Trophoblast cell (in vitro differentiated cells and primary cell): ENCODE measurements at regions not wholly inside any gene's neighbourhood (a gene's known extent, or its start where the extent isn't known, plus 50 kb on each side); places are given as distances from the start of the nearest gene placed in this dataset.

Experiments used
- DNase-seq, 2 donors: peaks; one replicate each; pipeline ENCODE4 v3.0.0-alpha.2; 2016
- H2AFZ ChIP-seq: 2 replicates; pipeline ENCODE4 v1.6.1; 2013; ENCODE audit warnings: low read length, moderate library complexity, mild to moderate bottlenecking; ENCODE audit not compliant: insufficient read depth, poor library complexity
- H2AK5ac ChIP-seq: 2 replicates; pipeline ENCODE4 v1.6.1; 2013; ENCODE audit warnings: mild to moderate bottlenecking, low read length
- H2BK120ac ChIP-seq: 2 replicates; pipeline ENCODE4 v1.6.1; 2013; ENCODE audit warnings: low read length, mild to moderate bottlenecking, moderate library complexity; ENCODE audit not compliant: insufficient read depth, poor library complexity
- H2BK12ac ChIP-seq: 2 replicates; pipeline ENCODE4 v1.6.1; 2013; ENCODE audit warnings: mild to moderate bottlenecking, low read length, moderate library complexity
- H2BK5ac ChIP-seq: 2 replicates; pipeline ENCODE4 v1.6.1; 2013; ENCODE audit warnings: low read length, low read depth, moderate library complexity, mild to moderate bottlenecking; ENCODE audit not compliant: poor library complexity
- H3K14ac ChIP-seq: 2 replicates; pipeline ENCODE4 v1.6.1; 2013; ENCODE audit warnings: mild to moderate bottlenecking, low read length
- H3K18ac ChIP-seq: 2 replicates; pipeline ENCODE4 v1.6.1; 2013; ENCODE audit warnings: mild to moderate bottlenecking, low read length
- H3K23ac ChIP-seq: 2 replicates; pipeline ENCODE4 v1.6.1; 2013; ENCODE audit warnings: low read length
- H3K27ac ChIP-seq: 2 replicates; pipeline ENCODE4 v1.5.1; 2013; ENCODE audit warnings: low read depth, mild to moderate bottlenecking, inconsistent platforms, low read length, moderate library complexity
- H3K27me3 ChIP-seq: 2 replicates; pipeline ENCODE4 v1.6.1; 2013; ENCODE audit warnings: inconsistent platforms, mild to moderate bottlenecking, low read length, moderate library complexity; ENCODE audit not compliant: insufficient read depth
- H3K36me3 ChIP-seq, 2 experiments: 1 replicate in 1 of 2; 2 replicates in 1 of 2; pipeline ENCODE4 v1.6.1; 2013; ENCODE audit warnings: low read length in 2 of 2, mild to moderate bottlenecking in 2 of 2, moderate library complexity in 1 of 2; ENCODE audit not compliant: insufficient read depth in 2 of 2, control insufficient read depth in 1 of 2
- H3K4ac ChIP-seq: 2 replicates; pipeline ENCODE4 v1.6.1; 2013; ENCODE audit warnings: low read depth, mild to moderate bottlenecking, low read length, moderate library complexity
- H3K4me1 ChIP-seq, 2 experiments: 1 replicate in 1 of 2; 2 replicates in 1 of 2; pipeline ENCODE4 v1.6.1; 2013; ENCODE audit warnings: low read length in 2 of 2, mild to moderate bottlenecking in 2 of 2, moderate library complexity in 1 of 2; ENCODE audit not compliant: insufficient read depth in 2 of 2, control insufficient read depth in 1 of 2
- H3K4me2 ChIP-seq: 2 replicates; pipeline ENCODE4 v1.6.1; 2013; ENCODE audit warnings: inconsistent platforms, mild to moderate bottlenecking, low read length, moderate library complexity
- H3K4me3 ChIP-seq: 2 replicates; pipeline ENCODE4 v1.5.1; 2013; ENCODE audit warnings: mild to moderate bottlenecking, low read depth, low read length, inconsistent platforms
- H3K79me1 ChIP-seq: one replicate; pipeline ENCODE4 v1.6.1; 2013; ENCODE audit warnings: low read length
- H3K79me2 ChIP-seq: 2 replicates; pipeline ENCODE4 v1.6.1; 2013; ENCODE audit warnings: low read length, mild to moderate bottlenecking; ENCODE audit not compliant: control insufficient read depth, insufficient read depth, poor library complexity
- H3K9ac ChIP-seq: 2 replicates; pipeline ENCODE4 v1.6.1; 2013; ENCODE audit warnings: mild to moderate bottlenecking, low read length
- H3K9me3 ChIP-seq: 2 replicates; pipeline ENCODE4 v1.6.1; 2013; ENCODE audit warnings: low read depth, mild to moderate bottlenecking, control low read depth, inconsistent platforms, low read length; ENCODE audit not compliant: insufficient read depth
- H4K12ac ChIP-seq: 2 replicates; pipeline ENCODE4 v1.6.1; 2013; ENCODE audit warnings: low read depth, mild to moderate bottlenecking, low read length, moderate library complexity
- H4K8ac ChIP-seq: 2 replicates; pipeline ENCODE4 v1.6.1; 2013; ENCODE audit warnings: low read depth, mild to moderate bottlenecking, low read length, moderate library complexity
- H4K91ac ChIP-seq: one replicate; pipeline ENCODE4 v1.6.1; 2013; ENCODE audit warnings: low read depth, mild to moderate bottlenecking, low read length, moderate library complexity
- WGBS: extraction: QIAGEN DNeasy Blood & Tissue Kit; methylation state at CpG from one replicate; pipeline ENCODE4 v1.1.7; 2013; ENCODE audit warnings: missing lambda C conversion rate; ENCODE audit not compliant: insufficient read length, insufficient coverage; ENCODE audit errors: extremely low coverage; 5-methylcytosine and 5-hydroxymethylcytosine counted together

DNA sequence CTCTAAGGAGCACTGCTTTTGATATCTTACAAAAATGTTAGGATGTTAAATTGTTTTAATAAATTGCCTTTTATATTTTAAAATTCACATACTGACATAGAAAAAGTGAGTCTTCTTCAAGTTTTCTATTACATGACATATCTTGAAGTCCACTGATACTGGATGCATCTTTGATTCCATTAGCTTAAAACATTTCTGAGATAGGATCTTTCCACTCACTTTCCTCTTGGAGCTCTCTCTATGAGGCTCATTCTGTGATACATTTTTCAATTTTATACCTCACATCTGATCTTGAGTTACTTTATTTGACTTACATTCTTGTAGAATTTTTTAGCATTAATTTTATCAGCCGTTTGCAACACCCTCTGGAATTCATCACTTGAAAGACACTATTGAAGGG, 86.8 kb upstream of the NOL4 start:
- Histone ChIP-seq H3K27ac (no peak overlapping the region), H4K8ac (no peak overlapping the region), H2AFZ (no peak overlapping the region), H3K36me3 (no peaks in the 10 kb centered on the region), H3K79me1 (no peaks in the 10 kb centered on the region), H4K91ac (no peak overlapping the region), H3K14ac (no peak overlapping the region), H3K23ac (no peak overlapping the region), H3K18ac (no peak overlapping the region), H2BK5ac (no peak overlapping the region), H3K9ac (no peak overlapping the region), H2BK120ac (no peak overlapping the region), H3K4me2 (no peak overlapping the region), H3K27me3 (no peaks in the 10 kb centered on the region), H2AK5ac (no peak overlapping the region), H2BK12ac (no peak overlapping the region), H3K4me3 (no peak overlapping the region), H3K4me1 (no peaks in the 10 kb centered on the region), H4K12ac (no peak overlapping the region), H3K4ac (no peak overlapping the region), H3K9me3 (no peaks in the 10 kb centered on the region), H3K79me2 (no peaks in the 10 kb centered on the region)
- no peak for DNase-seq
- WGBS: no CpG with 5 or more reads among the region's 1 CpG

DNA sequence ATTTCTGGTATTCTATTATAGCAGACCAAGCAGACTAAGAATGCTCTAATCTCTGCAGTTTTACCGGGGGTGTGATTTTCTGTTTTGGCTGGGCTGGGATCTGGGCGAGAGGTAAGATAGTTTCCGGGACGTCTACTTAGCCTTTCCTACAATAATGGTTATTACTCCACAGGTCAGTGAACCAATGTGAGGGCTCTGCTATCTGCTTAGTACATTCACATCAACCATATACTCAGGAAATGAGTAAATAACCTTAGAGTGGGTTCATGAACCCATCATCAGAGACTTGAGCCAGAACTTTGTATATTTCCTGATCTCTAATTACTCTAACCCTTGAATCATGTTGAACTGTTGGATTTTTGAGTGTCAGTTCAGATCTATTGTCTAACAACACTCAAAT, 90.1 kb upstream of the NOL4 start:
- Histone ChIP-seq H3K4me2 (no peak overlapping the region), H4K91ac (no peak overlapping the region), H3K9ac (no peak overlapping the region), H4K8ac (no peak overlapping the region), H3K9me3 (peaks cover 2% of the 10 kb centered on the region), H2AK5ac (no peak overlapping the region), H3K23ac (no peak overlapping the region), H3K27me3 (no peaks in the 10 kb centered on the region), H2AFZ (no peak overlapping the region), H2BK120ac (no peak overlapping the region), H3K36me3 (no peaks in the 10 kb centered on the region), H3K14ac (no peak overlapping the region), H3K4me3 (no peak overlapping the region), H2BK5ac (no peak overlapping the region), H2BK12ac (no peak overlapping the region), H3K79me1 (no peaks in the 10 kb centered on the region), H3K18ac (no peak overlapping the region), H3K4me1 (no peaks in the 10 kb centered on the region), H3K4ac (no peak overlapping the region), H4K12ac (no peak overlapping the region), H3K27ac (no peak overlapping the region), H3K79me2 (no peaks in the 10 kb centered on the region)
- WGBS: no CpG with 5 or more reads among the region's 4 CpGs
- DNase-seq: no peak

DNA sequence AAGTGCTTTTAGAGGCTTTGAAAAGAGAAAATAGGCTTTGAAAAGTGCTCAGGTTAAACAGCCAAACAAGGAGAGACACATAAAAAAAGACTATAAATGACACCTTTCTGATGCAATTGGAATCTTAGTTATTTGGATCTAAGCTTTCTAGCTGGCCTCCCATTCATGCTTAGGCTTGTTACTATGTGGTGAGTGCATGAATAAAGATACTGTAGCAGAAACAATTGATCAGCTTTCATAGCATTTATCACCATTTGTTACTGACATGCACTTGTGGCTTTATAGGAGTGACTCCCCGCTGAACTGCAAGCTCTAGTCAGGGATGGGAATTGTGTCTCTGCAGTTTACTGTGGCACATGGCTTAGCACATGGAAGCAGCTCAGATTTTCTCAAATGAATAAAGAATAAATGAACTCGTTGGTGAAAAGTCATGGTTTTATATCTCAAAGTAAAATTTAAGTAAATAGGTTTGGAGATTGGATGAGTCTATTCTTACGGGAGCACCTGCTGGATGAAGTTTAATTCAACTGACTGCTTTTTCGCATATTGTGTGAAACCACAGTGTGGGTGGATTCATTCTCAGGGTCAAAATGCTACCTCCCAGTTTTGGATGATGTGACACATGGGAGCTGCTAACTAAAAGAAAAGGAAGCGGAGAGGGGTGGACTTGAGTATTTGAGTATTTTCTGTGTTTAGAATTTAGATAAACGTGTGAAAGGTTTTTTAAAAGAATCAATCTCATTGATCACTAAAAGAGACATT, 91.1 kb upstream of the NOL4 start:
- no peaks in the 10 kb centered on the region for H3K4me1 ChIP-seq

DNA sequence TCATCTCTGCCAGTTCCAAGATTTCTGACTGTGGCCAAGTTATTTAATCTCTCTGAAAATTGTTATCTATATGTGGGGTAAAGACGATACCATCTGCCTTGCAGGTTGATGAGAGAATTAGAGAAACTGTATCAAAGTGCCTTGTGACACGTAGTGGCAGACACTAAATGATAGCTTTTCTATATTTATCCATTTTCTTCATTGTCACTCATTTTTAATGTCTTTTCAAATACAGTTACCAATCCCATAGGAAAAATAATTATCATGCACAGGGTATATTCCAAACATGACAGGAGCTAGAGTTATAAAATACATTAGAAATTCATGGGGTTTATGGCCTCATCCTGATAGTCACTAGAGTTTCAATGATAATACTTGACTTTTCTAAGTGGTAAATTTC, 95.6 kb upstream of the NOL4 start:
- no CpG with 5 or more reads among the region's 2 CpGs for WGBS
- H2BK12ac ChIP-seq: no peak overlapping the region
- H3K4ac ChIP-seq: no peak overlapping the region
- H3K36me3 ChIP-seq: no peaks in the 10 kb centered on the region
- no peak overlapping the region for H4K91ac ChIP-seq
- H3K27me3 ChIP-seq: no peaks in the 10 kb centered on the region
- no peaks in the 10 kb centered on the region for H3K79me2 ChIP-seq
- no peak for DNase-seq
- H4K8ac ChIP-seq: no peak overlapping the region
- H3K27ac ChIP-seq: no peak overlapping the region
- no peak overlapping the region for H4K12ac ChIP-seq
- H3K4me3 ChIP-seq: no peak overlapping the region
- no peak overlapping the region for H3K23ac ChIP-seq
- H3K9me3 ChIP-seq: peaks cover 2% of the 10 kb centered on the region
- no peaks in the 10 kb centered on the region for H3K79me1 ChIP-seq
- no peak overlapping the region for H2AK5ac ChIP-seq
- H3K9ac ChIP-seq: no peak overlapping the region
- H3K14ac ChIP-seq: no peak overlapping the region
- H2BK120ac ChIP-seq: no peak overlapping the region
- no peak overlapping the region for H2BK5ac ChIP-seq
- H2AFZ ChIP-seq: no peak overlapping the region
- no peaks in the 10 kb centered on the region for H3K4me1 ChIP-seq
- H3K18ac ChIP-seq: no peak overlapping the region
- no peak overlapping the region for H3K4me2 ChIP-seq

More for the DNA sequence above, 91.1 kb upstream of the NOL4 start:
- Histone ChIP-seq H3K14ac (no peak overlapping the region), H2BK5ac (no peak overlapping the region), H3K36me3 (no peaks in the 10 kb centered on the region), H3K4ac (no peak overlapping the region), H3K9ac (no peak overlapping the region), H3K4me2 (no peak overlapping the region), H4K91ac (no peak overlapping the region), H2AFZ (no peak overlapping the region), H3K4me3 (no peak overlapping the region), H4K12ac (no peak overlapping the region), H3K79me2 (no peaks in the 10 kb centered on the region), H3K23ac (no peak overlapping the region), H2BK12ac (no peak overlapping the region), H3K27ac (no peak overlapping the region), H2BK120ac (no peak overlapping the region), H3K9me3 (peaks cover 2% of the 10 kb centered on the region), H3K79me1 (no peaks in the 10 kb centered on the region), H2AK5ac (no peak overlapping the region), H3K18ac (no peak overlapping the region), H4K8ac (no peak overlapping the region), H3K27me3 (no peaks in the 10 kb centered on the region)
- DNase-seq: no peak
- WGBS: 100% methylated on average over 3 of the region's 6 CpGs
